DND-41 (cell line): ENCODE measurements at regions not wholly inside any gene's neighbourhood (a gene's known extent, or its start where the extent isn't known, plus 50 kb on each side); places are given as distances from the start of the nearest gene placed in this dataset.

Experiments used
- ATAC-seq: fragments of 200-7000 bp; cut with Tn5 transposase; 3 replicates; pipeline ENCODE4 v1.9.1; 2021; ENCODE audit warnings: low read depth; ENCODE audit not compliant: insufficient read depth
- DNase-seq: peaks from one replicate; pipeline ENCODE4 v3.0.0-alpha.2; 2020
- H2AFZ ChIP-seq: 2 replicates; pipeline ENCODE4 v1.6.0; 2012; ENCODE audit warnings: low read depth, low read length
- H3K27ac ChIP-seq: 2 replicates; pipeline ENCODE4 v1.5.1; 2012; ENCODE audit warnings: low read length, inconsistent platforms
- H3K27me3 ChIP-seq: fragments of 200-600 bp; sonication (generic); 2 replicates; pipeline ENCODE4 v1.6.0; 2012; ENCODE audit warnings: low read length, mild to moderate bottlenecking, inconsistent platforms; ENCODE audit not compliant: insufficient read depth, poor library complexity
- H3K36me3 ChIP-seq: 2 replicates; pipeline ENCODE4 v1.5.1; 2012; ENCODE audit warnings: low read length, inconsistent platforms; ENCODE audit not compliant: insufficient read depth
- H3K4me1 ChIP-seq: 2 replicates; pipeline ENCODE4 v1.5.1; 2012; ENCODE audit warnings: mild to moderate bottlenecking, low read length; ENCODE audit not compliant: insufficient read depth
- H3K4me2 ChIP-seq: 2 replicates; pipeline ENCODE4 v1.6.0; 2012; ENCODE audit warnings: mild to moderate bottlenecking, moderate library complexity, low read length, inconsistent platforms; ENCODE audit not compliant: insufficient read depth
- H3K4me3 ChIP-seq, 2 experiments: fragments of 200-600 bp in 1 of 2; shearing (Covaris generic) in 1 of 2; 2 replicates each; pipeline ENCODE4 v1.5.1; 2012 to 2016; ENCODE audit warnings: inconsistent platforms in 2 of 2, low read length in 2 of 2, mild to moderate bottlenecking in 2 of 2, low read depth in 1 of 2, moderate library complexity in 1 of 2
- H3K79me2 ChIP-seq: 2 replicates; pipeline ENCODE4 v1.6.0; 2012; ENCODE audit warnings: low read length, inconsistent platforms; ENCODE audit not compliant: insufficient read depth
- H3K9ac ChIP-seq: 2 replicates; pipeline ENCODE4 v1.6.0; 2012; ENCODE audit warnings: low read depth, mild to moderate bottlenecking, inconsistent platforms, low read length, moderate library complexity
- H3K9me3 ChIP-seq: 2 replicates; pipeline ENCODE4 v1.5.1; 2012; ENCODE audit warnings: low read length, moderate library complexity, mild to moderate bottlenecking, inconsistent platforms; ENCODE audit not compliant: insufficient read depth, severe bottlenecking
- H4K20me1 ChIP-seq: 2 replicates; pipeline ENCODE4 v1.6.0; 2012; ENCODE audit warnings: low read length; ENCODE audit not compliant: insufficient read depth
- EZH2 ChIP-seq: IDR thresholded peaks from 3 replicates; pipeline ENCODE4 v1.6.1; 2012; ENCODE audit warnings: borderline replicate concordance, low read depth, mild to moderate bottlenecking, moderate library complexity, low read length, inconsistent platforms; ENCODE audit not compliant: severe bottlenecking
- TF ChIP-seq, protein P1 (sequence below): IDR thresholded peaks from 2 replicates; pipeline ENCODE4 v1.5.1; 2012; ENCODE audit warnings: borderline replicate concordance, low read length, moderate library complexity, mild to moderate bottlenecking; ENCODE audit not compliant: poor library complexity, severe bottlenecking; ENCODE audit errors: extremely low read depth

DNA sequence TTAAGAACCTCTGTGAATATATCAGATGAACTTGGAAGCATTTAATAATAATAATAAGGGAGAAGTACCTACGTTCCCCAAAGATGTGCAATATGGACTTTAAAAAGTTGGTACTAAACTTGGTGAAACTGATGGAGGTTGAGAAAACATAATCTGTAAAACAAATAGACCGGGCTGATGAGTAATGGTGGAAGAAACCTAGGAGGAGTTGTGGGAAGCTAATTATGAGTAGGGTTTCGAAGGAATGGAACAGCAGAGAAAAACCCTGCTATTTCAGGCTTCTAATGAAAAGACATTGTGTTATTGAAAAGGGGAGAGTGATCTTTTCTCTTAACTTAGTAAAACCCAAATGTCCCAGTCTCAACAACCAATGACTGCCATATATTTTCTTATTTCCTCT is 229.3 kb downstream of the PCSK1 start:
- H3K9me3 ChIP-seq: peaks cover 4% of the 10 kb centered on the region
- H3K4me3 ChIP-seq: no peak overlapping the region
- no peak overlapping the region for H2AFZ ChIP-seq
- H3K4me1 ChIP-seq: no peaks in the 10 kb centered on the region
- TF ChIP-seq EZH2: no peak
- TF ChIP-seq, protein P1, sequence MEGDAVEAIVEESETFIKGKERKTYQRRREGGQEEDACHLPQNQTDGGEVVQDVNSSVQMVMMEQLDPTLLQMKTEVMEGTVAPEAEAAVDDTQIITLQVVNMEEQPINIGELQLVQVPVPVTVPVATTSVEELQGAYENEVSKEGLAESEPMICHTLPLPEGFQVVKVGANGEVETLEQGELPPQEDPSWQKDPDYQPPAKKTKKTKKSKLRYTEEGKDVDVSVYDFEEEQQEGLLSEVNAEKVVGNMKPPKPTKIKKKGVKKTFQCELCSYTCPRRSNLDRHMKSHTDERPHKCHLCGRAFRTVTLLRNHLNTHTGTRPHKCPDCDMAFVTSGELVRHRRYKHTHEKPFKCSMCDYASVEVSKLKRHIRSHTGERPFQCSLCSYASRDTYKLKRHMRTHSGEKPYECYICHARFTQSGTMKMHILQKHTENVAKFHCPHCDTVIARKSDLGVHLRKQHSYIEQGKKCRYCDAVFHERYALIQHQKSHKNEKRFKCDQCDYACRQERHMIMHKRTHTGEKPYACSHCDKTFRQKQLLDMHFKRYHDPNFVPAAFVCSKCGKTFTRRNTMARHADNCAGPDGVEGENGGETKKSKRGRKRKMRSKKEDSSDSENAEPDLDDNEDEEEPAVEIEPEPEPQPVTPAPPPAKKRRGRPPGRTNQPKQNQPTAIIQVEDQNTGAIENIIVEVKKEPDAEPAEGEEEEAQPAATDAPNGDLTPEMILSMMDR: no peak
- H3K4me2 ChIP-seq: no peak overlapping the region
- DNase-seq (no peak), ATAC-seq (no peak)
- H3K79me2 ChIP-seq: no peaks in the 10 kb centered on the region
- no peaks in the 10 kb centered on the region for H4K20me1 ChIP-seq
- no peaks in the 10 kb centered on the region for H3K36me3 ChIP-seq
- no peaks in the 10 kb centered on the region for H3K27me3 ChIP-seq
- no peak overlapping the region for H3K27ac ChIP-seq
- no peak overlapping the region for H3K9ac ChIP-seq

DNA sequence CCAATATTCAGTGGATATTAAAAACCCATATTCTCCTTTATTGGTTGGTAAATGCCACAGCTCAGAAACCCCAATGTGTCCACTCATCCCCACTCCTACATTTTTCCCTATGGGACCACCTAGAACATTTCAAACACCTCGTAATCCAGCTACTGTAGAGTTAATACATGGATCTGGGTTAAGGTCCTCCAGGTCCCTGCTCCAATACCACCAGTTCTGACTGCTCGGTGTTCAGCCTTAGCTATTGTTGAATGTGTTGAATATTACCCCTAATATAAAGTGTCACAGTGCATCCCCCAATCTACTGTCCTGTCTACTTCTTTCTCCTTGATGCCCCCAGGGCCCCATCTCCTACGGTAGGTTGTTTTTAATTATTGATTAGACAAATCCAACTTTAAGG is 231.5 kb downstream of the PCSK1 start:
- Histone ChIP-seq H3K36me3 (no peaks in the 10 kb centered on the region), H2AFZ (no peak overlapping the region), H3K27me3 (no peaks in the 10 kb centered on the region), H3K27ac (no peak overlapping the region), H3K4me2 (no peak overlapping the region), H3K4me1 (no peaks in the 10 kb centered on the region), H3K4me3 (no peak overlapping the region), H4K20me1 (no peaks in the 10 kb centered on the region), H3K9ac (no peak overlapping the region), H3K79me2 (no peaks in the 10 kb centered on the region), H3K9me3 (no peaks in the 10 kb centered on the region)
- TF ChIP-seq, protein P1: no peak
- no peak for TF ChIP-seq EZH2
- no peak for ATAC-seq
- no peak for DNase-seq

DNA sequence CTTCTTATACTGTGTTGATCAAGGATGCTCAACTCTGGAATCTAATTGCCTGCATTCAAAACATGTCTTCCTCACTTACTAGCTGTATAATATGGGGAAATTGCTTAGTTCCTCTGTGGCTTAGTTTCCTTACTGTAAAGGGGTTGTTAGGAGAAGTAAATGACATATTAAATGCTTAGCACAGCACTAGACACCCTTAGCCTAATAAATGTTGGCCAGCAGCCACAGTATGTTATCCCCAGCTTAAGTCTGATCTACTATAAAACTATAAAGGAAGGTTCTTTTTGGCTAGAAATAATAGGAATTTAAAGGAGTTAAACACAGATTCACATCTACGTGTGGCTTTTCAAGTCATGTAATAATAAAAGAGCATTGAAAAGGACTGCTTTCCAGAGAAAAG is 232.4 kb downstream of the PCSK1 start:
- H3K27me3 ChIP-seq: no peaks in the 10 kb centered on the region
- H3K4me1 ChIP-seq: no peaks in the 10 kb centered on the region
- H3K27ac ChIP-seq: no peak overlapping the region
- H3K36me3 ChIP-seq: no peaks in the 10 kb centered on the region
- DNase-seq: no peak
- no peak overlapping the region for H3K9ac ChIP-seq
- no peak overlapping the region for H2AFZ ChIP-seq
- H3K79me2 ChIP-seq: no peaks in the 10 kb centered on the region
- no peak overlapping the region for H3K4me3 ChIP-seq
- no peak overlapping the region for H3K4me2 ChIP-seq
- no peak for ATAC-seq
- no peaks in the 10 kb centered on the region for H3K9me3 ChIP-seq
- no peak for TF ChIP-seq EZH2
- TF ChIP-seq, protein P1: no peak
- no peaks in the 10 kb centered on the region for H4K20me1 ChIP-seq

DNA sequence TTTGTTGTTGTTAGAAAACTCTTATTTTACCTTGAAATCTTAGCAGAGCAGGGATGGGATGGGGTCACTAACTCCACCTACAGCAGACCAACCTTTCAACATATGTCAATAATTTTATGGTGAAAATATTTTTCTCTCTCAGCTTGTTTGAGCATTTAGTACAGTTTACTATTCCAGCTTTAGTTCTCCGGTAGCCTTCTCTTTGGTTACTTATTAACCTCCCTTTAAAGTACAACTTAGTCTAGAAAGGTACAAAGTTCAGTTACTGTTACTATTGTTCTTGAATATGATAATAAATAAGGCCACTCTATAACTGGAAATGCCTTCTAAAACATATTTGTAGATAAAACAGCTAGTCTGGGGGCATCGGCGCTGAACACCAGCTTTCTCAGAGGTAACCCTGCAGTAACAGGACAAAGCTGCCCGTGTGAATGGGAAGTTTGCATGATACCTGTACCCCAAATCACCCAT is 233.3 kb downstream of the PCSK1 start:
- ATAC-seq (no peak), DNase-seq (no peak)
- TF ChIP-seq, protein P1: no peak
- no peak for TF ChIP-seq EZH2
- Histone ChIP-seq H3K27ac (no peak overlapping the region), H3K9ac (no peak overlapping the region), H3K27me3 (no peaks in the 10 kb centered on the region), H3K4me3 (no peak overlapping the region), H3K9me3 (no peaks in the 10 kb centered on the region), H4K20me1 (no peaks in the 10 kb centered on the region), H3K36me3 (no peaks in the 10 kb centered on the region), H3K4me2 (no peak overlapping the region), H3K4me1 (no peaks in the 10 kb centered on the region), H2AFZ (no peak overlapping the region), H3K79me2 (no peaks in the 10 kb centered on the region)
